ENCODE measurements at regions not wholly inside any gene's neighbourhood (a gene's known extent, or its start where the extent isn't known, plus 50 kb on each side); places are given as distances from the start of the nearest gene placed in this dataset.

DNA sequence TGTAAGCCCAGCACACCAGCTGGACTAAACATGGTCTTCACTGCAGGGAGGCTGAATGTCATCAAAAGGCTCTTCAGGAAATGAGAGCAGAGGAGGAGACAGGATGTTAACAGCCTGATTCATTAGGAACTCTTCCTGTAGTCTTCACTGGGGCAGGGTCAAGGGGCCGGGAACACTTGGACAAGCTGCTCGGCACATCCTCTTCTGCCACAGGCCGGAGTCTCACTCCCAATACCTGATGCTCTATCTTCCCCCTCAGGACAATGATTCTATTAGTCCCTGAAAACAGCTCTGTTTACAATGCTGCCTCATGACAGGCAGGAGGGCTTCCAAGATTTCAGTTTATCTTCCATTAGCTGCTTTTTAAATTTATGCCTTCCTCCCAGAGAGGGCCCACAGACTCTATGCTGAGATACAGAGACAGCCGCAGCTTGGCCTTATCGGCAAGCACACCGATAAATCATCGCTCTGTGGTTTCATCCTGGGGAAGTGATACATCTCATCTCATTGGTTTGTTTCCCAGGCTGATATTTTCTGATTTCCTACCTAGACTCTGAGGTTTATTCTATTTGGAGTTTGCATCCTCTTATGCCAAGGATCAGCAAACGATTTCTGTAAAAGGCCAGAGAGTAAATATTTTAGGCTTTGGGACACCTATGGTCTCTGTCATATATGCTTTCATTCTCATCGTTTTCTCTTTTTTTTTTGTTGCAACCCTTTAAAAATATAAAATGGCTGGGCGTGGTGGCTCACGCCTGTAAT lies 214.0 kb upstream of the ASIC2 start:
- TF ChIP-seq, protein P1, sequence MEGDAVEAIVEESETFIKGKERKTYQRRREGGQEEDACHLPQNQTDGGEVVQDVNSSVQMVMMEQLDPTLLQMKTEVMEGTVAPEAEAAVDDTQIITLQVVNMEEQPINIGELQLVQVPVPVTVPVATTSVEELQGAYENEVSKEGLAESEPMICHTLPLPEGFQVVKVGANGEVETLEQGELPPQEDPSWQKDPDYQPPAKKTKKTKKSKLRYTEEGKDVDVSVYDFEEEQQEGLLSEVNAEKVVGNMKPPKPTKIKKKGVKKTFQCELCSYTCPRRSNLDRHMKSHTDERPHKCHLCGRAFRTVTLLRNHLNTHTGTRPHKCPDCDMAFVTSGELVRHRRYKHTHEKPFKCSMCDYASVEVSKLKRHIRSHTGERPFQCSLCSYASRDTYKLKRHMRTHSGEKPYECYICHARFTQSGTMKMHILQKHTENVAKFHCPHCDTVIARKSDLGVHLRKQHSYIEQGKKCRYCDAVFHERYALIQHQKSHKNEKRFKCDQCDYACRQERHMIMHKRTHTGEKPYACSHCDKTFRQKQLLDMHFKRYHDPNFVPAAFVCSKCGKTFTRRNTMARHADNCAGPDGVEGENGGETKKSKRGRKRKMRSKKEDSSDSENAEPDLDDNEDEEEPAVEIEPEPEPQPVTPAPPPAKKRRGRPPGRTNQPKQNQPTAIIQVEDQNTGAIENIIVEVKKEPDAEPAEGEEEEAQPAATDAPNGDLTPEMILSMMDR (conservative IDR thresholded peaks at IDR 0.05; ENCODE audit: low read depth, low read length), result no peak
- no peak for DNase-seq (ENCODE audit: low read depth)
- no peak overlapping the region for H3K4me3 ChIP-seq (ENCODE audit: low read depth, low read length)

DNA sequence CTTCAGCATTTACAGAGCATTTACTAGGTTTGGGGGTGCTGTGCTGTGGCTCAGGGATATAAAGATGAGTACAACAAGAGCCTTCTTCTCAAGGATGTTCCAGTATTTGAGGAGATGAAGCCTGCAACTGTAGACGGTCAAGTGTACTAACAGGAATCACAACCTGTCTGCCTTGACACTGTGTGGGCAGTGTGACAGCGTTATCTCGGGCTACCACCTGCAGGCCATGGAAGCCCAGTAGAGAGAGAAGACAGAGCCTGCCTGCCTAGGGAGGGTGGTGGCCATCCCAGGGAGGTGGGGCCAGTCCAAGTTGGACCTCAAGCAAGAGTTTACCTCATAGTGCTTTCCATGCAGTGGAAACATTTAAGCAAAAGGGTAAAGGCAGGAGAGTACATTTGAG lies 215.1 kb upstream of the ASIC2 start:
- no peak overlapping the region for H3K4me3 ChIP-seq (ENCODE audit: low read depth, low read length)
- TF ChIP-seq, protein P1 (conservative IDR thresholded peaks at IDR 0.05; ENCODE audit: low read depth, low read length), result no peak
- no peak for DNase-seq (ENCODE audit: low read depth)

DNA sequence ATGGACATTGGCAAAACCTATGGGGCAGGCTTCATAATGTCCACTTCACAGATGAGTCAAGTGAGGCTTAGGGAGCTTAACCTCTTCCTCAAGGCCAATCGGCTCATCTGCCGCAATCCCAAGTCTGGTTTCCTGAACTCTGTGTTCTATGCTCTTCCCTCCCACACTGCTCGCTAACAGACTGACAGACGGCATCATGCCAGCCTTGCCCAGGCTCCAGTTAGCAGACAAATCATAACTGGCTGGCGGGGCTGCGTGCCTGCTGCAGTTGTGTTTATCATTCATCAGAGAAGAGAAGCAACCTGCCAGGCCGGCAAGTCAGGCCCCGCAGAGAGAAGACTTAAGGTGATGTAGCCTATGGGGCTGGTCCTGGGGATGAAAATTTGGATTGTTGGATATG lies 216.2 kb upstream of the ASIC2 start:
- TF ChIP-seq, protein P1 (conservative IDR thresholded peaks at IDR 0.05; ENCODE audit: low read depth, low read length), result no peak
- DNase-seq (ENCODE audit: low read depth), result no peak
- no peak overlapping the region for H3K4me3 ChIP-seq (ENCODE audit: low read depth, low read length)

DNA sequence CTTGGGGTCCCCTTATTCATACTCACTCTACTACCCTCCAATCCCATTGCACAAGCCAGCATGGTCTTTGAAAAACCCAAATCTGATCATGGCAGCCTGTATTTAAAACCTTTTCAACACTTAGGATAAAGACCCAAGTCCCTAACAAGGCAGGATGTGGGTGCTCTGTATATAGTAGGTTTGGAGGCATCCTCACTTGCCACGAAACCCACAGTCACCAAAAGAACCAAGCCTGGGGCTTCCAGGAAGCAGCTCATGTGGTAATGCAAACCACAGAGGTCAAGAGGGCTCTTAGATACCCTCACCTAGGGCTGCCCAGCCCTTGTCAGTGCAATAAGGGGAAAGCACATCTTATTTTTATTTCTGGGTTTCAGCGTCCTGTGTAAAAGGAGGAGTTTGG lies 218.6 kb upstream of the ASIC2 start:
- no peak for DNase-seq (ENCODE audit: low read depth)
- TF ChIP-seq, protein P1 (conservative IDR thresholded peaks at IDR 0.05; ENCODE audit: low read depth, low read length), result no peak
- no peak overlapping the region for H3K4me3 ChIP-seq (ENCODE audit: low read depth, low read length)

DNA sequence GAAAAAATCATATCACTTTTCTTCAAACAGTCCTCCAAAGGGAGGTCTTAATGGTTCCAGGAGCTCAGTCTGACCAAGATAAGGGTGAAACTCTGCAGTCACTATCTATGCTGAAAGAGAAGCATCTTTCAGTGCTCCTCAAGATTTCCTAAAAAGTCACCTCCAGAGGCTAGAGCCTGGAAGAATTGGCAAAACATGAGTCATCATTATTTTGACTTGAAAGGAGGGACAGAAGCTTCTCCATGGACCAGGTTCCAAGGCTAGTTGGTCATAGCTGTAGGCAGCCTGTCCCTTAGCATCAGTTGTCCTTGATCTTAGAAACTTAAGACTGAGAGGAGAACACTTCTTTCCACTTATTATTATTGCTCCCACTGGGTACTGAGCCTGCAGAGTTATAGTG lies 219.0 kb upstream of the ASIC2 start:
- no peak overlapping the region for H3K4me3 ChIP-seq (ENCODE audit: low read depth, low read length)
- no peak for DNase-seq (ENCODE audit: low read depth)
- TF ChIP-seq, protein P1 (conservative IDR thresholded peaks at IDR 0.05; ENCODE audit: low read depth, low read length), result no peak

DNA sequence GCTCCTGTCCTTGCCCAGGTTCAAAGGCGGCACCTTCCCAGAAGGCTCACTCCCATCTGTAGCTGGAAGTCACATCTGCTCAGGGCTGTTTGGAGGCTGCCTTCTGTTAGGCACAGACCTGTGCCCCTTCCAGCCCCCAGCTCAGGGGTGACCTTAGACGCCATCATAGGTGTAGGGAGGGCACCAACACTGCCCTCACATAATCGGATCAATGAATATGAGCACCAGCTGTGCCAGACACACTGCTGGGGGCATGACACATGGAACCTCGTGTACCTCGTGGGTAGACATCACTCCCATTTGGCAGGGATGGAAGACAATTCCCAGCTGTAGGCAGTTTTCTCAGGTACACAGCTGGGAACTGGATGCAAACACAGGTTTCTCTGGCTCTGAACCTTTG lies 220.7 kb upstream of the ASIC2 start:
- TF ChIP-seq, protein P1 (conservative IDR thresholded peaks at IDR 0.05; ENCODE audit: low read depth, low read length), result no peak
- DNase-seq (ENCODE audit: low read depth), result no peak
- no peak overlapping the region for H3K4me3 ChIP-seq (ENCODE audit: low read depth, low read length)

DNA sequence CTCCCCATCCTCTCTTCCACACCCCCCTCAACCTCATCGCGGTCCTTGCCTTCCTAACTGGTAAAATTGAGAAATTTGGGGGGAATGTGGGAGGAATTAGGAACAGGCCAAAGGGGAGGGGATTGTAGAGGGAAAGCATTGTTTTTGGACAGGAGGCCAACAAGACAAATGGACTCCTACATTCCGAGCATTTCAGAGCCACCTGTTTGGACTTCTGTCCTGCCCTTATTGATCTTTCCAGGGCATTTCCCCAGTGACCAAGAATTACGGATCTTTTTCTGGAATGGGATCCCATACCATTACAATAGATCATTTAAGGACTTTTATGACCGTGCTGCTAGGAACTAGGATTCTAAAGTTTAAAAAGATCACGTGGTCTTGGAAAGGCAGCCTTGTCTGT lies 221.3 kb upstream of the ASIC2 start:
- no peak for DNase-seq (ENCODE audit: low read depth)
- no peak overlapping the region for H3K4me3 ChIP-seq (ENCODE audit: low read depth, low read length)
- TF ChIP-seq, protein P1 (conservative IDR thresholded peaks at IDR 0.05; ENCODE audit: low read depth, low read length), result no peak
